GM19324 (cell line): ENCODE measurements at regions not wholly inside any gene's neighbourhood (a gene's known extent, or its start where the extent isn't known, plus 50 kb on each side); places are given as distances from the start of the nearest gene placed in this dataset.
"Not testable (repeated sequence)": the region's sequence is repeated elsewhere in the genome, so short reads cannot be mapped to it uniquely, and the experiment has no call there.

Experiments
- ATAC-seq: cut with Tn5 transposase; IDR thresholded peaks from one replicate; pipeline ENCODE4 v1.9.1; 2021; ENCODE audit warnings: mild to moderate bottlenecking, moderate library complexity; ENCODE audit not compliant: unreplicated experiment, low FRiP score

- not testable (repeated sequence) for ATAC-seq
Measured at GRCh38 chrX:96486687-96487086, 198.0 kb upstream of the DIAPH2 start.

GRCh38 chrX:96502507-96502906, 182.1 kb upstream of the DIAPH2 start:
- ATAC-seq, result no peak

- not testable (repeated sequence) for ATAC-seq
Measured at GRCh38 chrX:96529386-96529785, 155.3 kb upstream of the DIAPH2 start.

- no peak for ATAC-seq
Measured at GRCh38 chrX:96538104-96538725, 146.4 kb upstream of the DIAPH2 start.

GRCh38 chrX:96540111-96540631, 144.5 kb upstream of the DIAPH2 start:
- ATAC-seq, result no peak

- ATAC-seq, result not testable (repeated sequence)
Measured at GRCh38 chrX:96546281-96546680, 138.4 kb upstream of the DIAPH2 start.

GRCh38 chrX:96551322-96551872, 133.2 kb upstream of the DIAPH2 start:
- no peak for ATAC-seq

- no peak for ATAC-seq
Measured at GRCh38 chrX:96556886-96557285, 127.8 kb upstream of the DIAPH2 start.

GRCh38 chrX:96561129-96561528, 123.5 kb upstream of the DIAPH2 start:
- not testable (repeated sequence) for ATAC-seq

- no peak for ATAC-seq
Measured at GRCh38 chrX:96563646-96564045, 121.0 kb upstream of the DIAPH2 start.

GRCh38 chrX:96564595-96564994, 120.0 kb upstream of the DIAPH2 start:
- ATAC-seq, result no peak

- ATAC-seq, result no peak
Measured at GRCh38 chrX:96566878-96567277, 117.8 kb upstream of the DIAPH2 start.

GRCh38 chrX:96568071-96568470, 116.6 kb upstream of the DIAPH2 start:
- no peak for ATAC-seq

- ATAC-seq, result no peak
Measured at GRCh38 chrX:96569034-96569433, 115.6 kb upstream of the DIAPH2 start.

- no peak for ATAC-seq
Measured at GRCh38 chrX:96575011-96575410, 109.6 kb upstream of the DIAPH2 start.

GRCh38 chrX:96576368-96576767, 108.3 kb upstream of the DIAPH2 start:
- no peak for ATAC-seq

- ATAC-seq, result no peak
Measured at GRCh38 chrX:96578781-96579180, 105.9 kb upstream of the DIAPH2 start.

- no peak for ATAC-seq
Measured at GRCh38 chrX:96579252-96579651, 105.4 kb upstream of the DIAPH2 start.

- no peak for ATAC-seq
Measured at GRCh38 chrX:96590403-96590802, 94.2 kb upstream of the DIAPH2 start.

- ATAC-seq, result no peak
Measured at GRCh38 chrX:96591421-96591820, 93.2 kb upstream of the DIAPH2 start.

GRCh38 chrX:96597847-96598246, 86.8 kb upstream of the DIAPH2 start:
- ATAC-seq, result not testable (repeated sequence)

- no peak for ATAC-seq
Measured at GRCh38 chrX:96611619-96612362, 72.9 kb upstream of the DIAPH2 start.
